Esophagus muscularis mucosa (tissue), 3 donors: ENCODE measurements at regions not wholly inside any gene's neighbourhood (a gene's known extent, or its start where the extent isn't known, plus 50 kb on each side); places are given as distances from the start of the nearest gene placed in this dataset.

Experiments used
- POLR2A ChIP-seq: fragments of 450-650 bp; IDR thresholded peaks from one replicate; pipeline ENCODE4 v1.6.1; 2017; ENCODE audit warnings: antibody characterized with exemption, moderate library complexity, mild to moderate bottlenecking, low read depth
- TF ChIP-seq, protein P1 (sequence below), 3 experiments: fragments of 200-600 bp in 2 of 3; fragments of 450-650 bp in 1 of 3; sonication (generic) in 2 of 3; IDR thresholded peaks; one replicate each; pipeline ENCODE4 v1.5.1; 2017 to 2019; ENCODE audit warnings: antibody characterized with exemption in 3 of 3, mild to moderate bottlenecking in 2 of 3, moderate library complexity in 1 of 3

DNA sequence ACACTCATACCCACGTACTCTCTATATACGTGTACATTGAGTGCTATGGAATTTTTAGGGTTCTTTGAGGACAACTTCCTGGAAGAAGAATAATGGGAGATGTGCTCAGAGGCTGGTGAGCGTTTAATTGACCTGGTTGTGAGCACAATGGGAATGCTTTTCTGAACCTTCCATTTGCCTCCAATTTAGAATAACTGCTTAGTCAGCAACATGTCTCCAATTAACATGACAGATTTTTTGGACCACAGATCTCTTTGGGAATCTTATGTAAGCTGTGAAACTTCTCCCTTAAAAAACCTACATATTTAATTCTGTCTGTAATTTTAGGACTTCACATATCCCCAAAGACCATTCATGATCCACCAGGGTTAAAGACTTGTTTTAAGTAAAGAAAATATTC lies 166.7 kb upstream of the TNP1 start:
- TF ChIP-seq, protein P1, sequence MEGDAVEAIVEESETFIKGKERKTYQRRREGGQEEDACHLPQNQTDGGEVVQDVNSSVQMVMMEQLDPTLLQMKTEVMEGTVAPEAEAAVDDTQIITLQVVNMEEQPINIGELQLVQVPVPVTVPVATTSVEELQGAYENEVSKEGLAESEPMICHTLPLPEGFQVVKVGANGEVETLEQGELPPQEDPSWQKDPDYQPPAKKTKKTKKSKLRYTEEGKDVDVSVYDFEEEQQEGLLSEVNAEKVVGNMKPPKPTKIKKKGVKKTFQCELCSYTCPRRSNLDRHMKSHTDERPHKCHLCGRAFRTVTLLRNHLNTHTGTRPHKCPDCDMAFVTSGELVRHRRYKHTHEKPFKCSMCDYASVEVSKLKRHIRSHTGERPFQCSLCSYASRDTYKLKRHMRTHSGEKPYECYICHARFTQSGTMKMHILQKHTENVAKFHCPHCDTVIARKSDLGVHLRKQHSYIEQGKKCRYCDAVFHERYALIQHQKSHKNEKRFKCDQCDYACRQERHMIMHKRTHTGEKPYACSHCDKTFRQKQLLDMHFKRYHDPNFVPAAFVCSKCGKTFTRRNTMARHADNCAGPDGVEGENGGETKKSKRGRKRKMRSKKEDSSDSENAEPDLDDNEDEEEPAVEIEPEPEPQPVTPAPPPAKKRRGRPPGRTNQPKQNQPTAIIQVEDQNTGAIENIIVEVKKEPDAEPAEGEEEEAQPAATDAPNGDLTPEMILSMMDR (IDR thresholded peaks at IDR 0.05), result no peak
- no peak for TF ChIP-seq POLR2A
